BLaER1 treated with 17β-estradiol and CSF1 and Interleukin-3, amounts not matched to agents 10 nM and 100 nM (cell line): ENCODE measurements at regions not wholly inside any gene's neighbourhood (a gene's known extent, or its start where the extent isn't known, plus 50 kb on each side); places are given as distances from the start of the nearest gene placed in this dataset.

ENCODE experiments used
- H3K27ac ChIP-seq, 11 experiments: shearing (Covaris generic); formaldehyde crosslinking; 2 replicates each; pipeline ENCODE4 v1.8.1; 2022
- H3K27me3 ChIP-seq, 11 experiments: shearing (Covaris generic); formaldehyde crosslinking; 2 replicates each; pipeline ENCODE4 v1.8.1; 2022
- H3K36me3 ChIP-seq, 11 experiments: shearing (Covaris generic); formaldehyde crosslinking; 2 replicates each; pipeline ENCODE4 v1.8.1; 2022
- H3K4me1 ChIP-seq, 10 experiments: shearing (Covaris generic); formaldehyde crosslinking; 2 replicates each; pipeline ENCODE4 v1.8.1; 2022
- H3K4me2 ChIP-seq, 11 experiments: shearing (Covaris generic); formaldehyde crosslinking; 2 replicates each; pipeline ENCODE4 v1.8.1; 2022
- H3K4me3 ChIP-seq, 10 experiments: shearing (Covaris generic); formaldehyde crosslinking; 2 replicates each; pipeline ENCODE4 v1.8.1; 2022
- H3K9ac ChIP-seq, 11 experiments: shearing (Covaris generic); formaldehyde crosslinking; 2 replicates each; pipeline ENCODE4 v1.8.1; 2022
- H3K9me3 ChIP-seq, 11 experiments: shearing (Covaris generic); formaldehyde crosslinking; replicated peaks in 1 of 11; 2 replicates each; pipeline ENCODE4 v1.8.1; 2022
- H4K20me1 ChIP-seq, 11 experiments: shearing (Covaris generic); formaldehyde crosslinking; 2 replicates each; pipeline ENCODE4 v1.8.1; 2022
- Cebpa-rat ChIP-seq, 11 experiments: shearing (Covaris generic); IDR thresholded peaks; 2 replicates each; pipeline ENCODE4 v1.8.1; 2022

DNA sequence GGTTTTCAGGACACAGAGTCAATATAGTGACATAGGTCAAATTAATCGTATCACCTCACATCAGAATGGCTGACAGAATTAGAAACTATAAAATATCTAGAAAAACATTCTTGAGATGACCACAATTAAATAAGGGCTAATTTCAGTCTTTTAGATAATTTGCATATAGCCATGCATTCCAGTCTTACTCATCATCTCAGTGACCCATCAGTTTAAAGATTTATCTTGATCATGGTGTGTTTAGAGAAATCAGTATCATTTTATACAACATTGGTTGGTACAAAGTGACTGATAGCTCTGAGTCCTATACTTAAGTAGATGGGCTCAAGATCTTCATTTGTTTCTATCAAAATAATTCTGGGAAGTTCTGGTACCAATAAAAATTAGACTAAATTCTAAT is 262.3 kb upstream of the SNX7 start:
- Histone ChIP-seq H3K27me3 (no peaks in the 10 kb centered on the region), H3K36me3 (no peaks in the 10 kb centered on the region), H3K9ac (no peak overlapping the region), H3K9me3 (no peaks in the 10 kb centered on the region), H3K4me1 (peaks cover 15 to 23% (median 20%) of the 10 kb centered on the region in 10 experiments), H3K4me2 (no peak overlapping the region), H3K27ac (no peak overlapping the region), H3K4me3 (no peak overlapping the region), H4K20me1 (no peaks in the 10 kb centered on the region)
- TF ChIP-seq Cebpa-rat (IDR thresholded peaks at IDR 0.05): no peak

DNA sequence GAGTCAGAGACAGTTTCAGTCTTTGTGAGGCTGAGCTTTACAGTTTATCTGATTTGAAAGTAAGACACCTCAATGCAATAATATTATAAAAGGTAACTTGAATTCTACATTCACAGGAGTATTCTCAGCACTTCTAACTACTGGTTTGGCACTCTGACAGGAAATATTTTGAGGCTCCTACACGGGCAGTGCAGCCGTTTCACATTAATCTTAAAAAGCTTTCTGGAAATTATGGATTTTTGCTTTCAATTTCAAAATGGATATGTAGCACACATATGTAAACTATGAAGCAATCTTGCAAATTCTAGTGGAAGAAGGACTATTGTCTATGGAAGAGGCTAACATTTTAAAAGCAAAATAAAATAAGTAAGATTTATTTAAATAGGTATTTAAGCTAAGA is 262.9 kb upstream of the SNX7 start:
- H3K9me3 ChIP-seq: no peaks in the 10 kb centered on the region
- no peak overlapping the region for H3K9ac ChIP-seq
- no peak for TF ChIP-seq Cebpa-rat (IDR thresholded peaks at IDR 0.05)
- peak overlapping the region in 1 of 11 experiments; percentile 8; a peak in 1 of 22 replicates for H3K4me2 ChIP-seq
- H3K27me3 ChIP-seq: no peaks in the 10 kb centered on the region
- H3K36me3 ChIP-seq: no peaks in the 10 kb centered on the region
- peaks cover 9 to 17% (median 14%) of the 10 kb centered on the region in 10 experiments; a peak in 19 of 20 replicates for H3K4me1 ChIP-seq
- no peaks in the 10 kb centered on the region for H4K20me1 ChIP-seq
- no peak overlapping the region for H3K27ac ChIP-seq
- H3K4me3 ChIP-seq: no peak overlapping the region

DNA sequence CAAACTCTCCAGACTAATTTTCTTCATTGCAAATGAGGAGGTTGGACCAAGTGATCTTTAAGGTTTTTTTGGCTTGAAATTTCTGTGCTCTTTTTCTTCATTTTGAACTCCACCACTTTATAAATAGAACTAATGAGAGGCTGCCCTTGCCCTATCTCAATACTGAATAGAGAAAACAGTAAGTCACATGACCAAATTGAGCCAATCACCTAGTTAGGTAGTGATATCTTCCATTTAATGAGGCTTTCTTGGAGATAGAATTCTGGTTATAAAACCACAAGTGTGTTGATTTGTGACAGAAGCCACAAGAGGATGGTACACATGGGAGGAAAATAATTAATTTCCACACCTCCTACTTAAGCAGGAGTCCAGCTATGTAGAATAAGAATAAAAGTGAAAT is 263.4 kb upstream of the SNX7 start:
- Histone ChIP-seq H3K27ac (no peak overlapping the region), H4K20me1 (no peaks in the 10 kb centered on the region), H3K27me3 (no peaks in the 10 kb centered on the region), H3K36me3 (no peaks in the 10 kb centered on the region), H3K4me2 (no peak overlapping the region), H3K9ac (no peak overlapping the region), H3K4me1 (peaks cover 7 to 12% (median 9%) of the 10 kb centered on the region in 10 experiments; a peak in 19 of 20 replicates), H3K4me3 (no peak overlapping the region), H3K9me3 (no peaks in the 10 kb centered on the region)
- no peak for TF ChIP-seq Cebpa-rat (IDR thresholded peaks at IDR 0.05)

DNA sequence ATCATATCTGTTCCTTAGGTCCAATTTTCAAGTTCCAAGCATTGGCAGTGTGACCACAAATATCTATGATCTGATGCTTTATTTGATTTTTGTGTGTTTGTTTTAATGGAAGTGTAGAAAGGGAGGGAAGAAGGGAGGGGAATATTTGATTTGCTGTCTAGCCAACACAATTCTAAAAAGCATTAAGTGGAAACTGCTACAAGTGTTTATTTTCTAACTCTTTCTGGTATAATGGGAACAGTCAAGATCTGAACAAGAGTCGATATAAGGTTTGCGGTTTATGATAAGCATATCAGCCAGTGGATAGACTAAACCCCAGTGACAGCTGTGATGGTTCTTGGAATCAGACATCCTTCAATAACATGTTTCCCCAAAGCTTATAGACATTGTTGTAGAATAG is 267.8 kb upstream of the SNX7 start:
- H3K4me3 ChIP-seq: no peak overlapping the region
- no peaks in the 10 kb centered on the region for H4K20me1 ChIP-seq
- H3K9me3 ChIP-seq: peaks cover 0 to 10% (median 0%) of the 10 kb centered on the region in 11 experiments; a peak in 1 of 22 replicates
- TF ChIP-seq Cebpa-rat (IDR thresholded peaks at IDR 0.05): no peak
- H3K9ac ChIP-seq: no peak overlapping the region
- no peak overlapping the region for H3K4me2 ChIP-seq
- H3K27ac ChIP-seq: no peak overlapping the region
- no peaks in the 10 kb centered on the region for H3K27me3 ChIP-seq
- peaks cover under 1 to 18% (median 8%) of the 10 kb centered on the region in 10 experiments; a peak in 17 of 20 replicates for H3K4me1 ChIP-seq
- H3K36me3 ChIP-seq: no peaks in the 10 kb centered on the region

DNA sequence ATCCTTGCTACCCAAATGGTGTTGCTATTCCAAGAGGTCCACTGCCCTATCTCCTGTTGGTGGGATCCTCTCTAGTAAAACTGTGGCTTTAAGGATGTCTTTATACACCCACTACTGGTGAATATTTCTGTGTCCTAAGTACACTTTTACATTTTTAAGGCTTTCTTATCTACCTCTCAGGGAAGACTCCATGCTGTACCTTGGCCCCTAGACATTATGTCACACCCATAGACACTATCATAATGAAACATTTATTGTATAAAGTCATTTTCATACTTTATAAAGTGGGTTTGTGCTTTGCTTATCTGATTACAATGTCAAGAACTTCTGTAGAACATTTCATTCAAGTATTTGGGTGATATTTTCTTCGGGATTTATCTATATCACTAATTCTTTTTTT is 270.3 kb upstream of the SNX7 start:
- H3K27ac ChIP-seq: no peak overlapping the region
- no peak for TF ChIP-seq Cebpa-rat (IDR thresholded peaks at IDR 0.05)
- peaks cover 15 to 41% (median 25%) of the 10 kb centered on the region in 10 experiments for H3K4me1 ChIP-seq
- no peak overlapping the region for H3K9ac ChIP-seq
- no peaks in the 10 kb centered on the region for H3K27me3 ChIP-seq
- no peak overlapping the region for H3K4me2 ChIP-seq
- peaks cover 0 to 10% (median 0%) of the 10 kb centered on the region in 11 experiments; a peak in 1 of 22 replicates for H3K9me3 ChIP-seq
- H3K4me3 ChIP-seq: no peak overlapping the region
- H4K20me1 ChIP-seq: no peaks in the 10 kb centered on the region
- no peaks in the 10 kb centered on the region for H3K36me3 ChIP-seq

DNA sequence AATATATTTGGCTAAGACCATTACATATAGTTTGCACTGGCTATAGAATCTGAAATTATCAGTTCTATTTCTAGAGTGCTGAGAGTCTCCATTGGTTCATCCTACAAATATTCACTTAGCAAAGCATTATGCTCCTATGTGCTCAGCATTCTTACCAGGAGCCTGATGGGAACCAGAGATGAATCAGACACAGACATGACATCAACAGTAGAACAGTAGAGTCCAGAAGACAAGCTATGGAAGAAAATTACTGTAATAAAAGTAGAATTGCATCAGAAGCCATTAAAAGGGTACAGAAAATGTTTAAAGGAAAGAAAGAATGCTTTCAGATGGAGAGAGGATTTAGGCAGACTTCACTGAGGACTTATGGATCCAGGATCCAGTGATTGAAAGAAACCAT is 271.7 kb upstream of the SNX7 start:
- no peaks in the 10 kb centered on the region for H3K36me3 ChIP-seq
- no peaks in the 10 kb centered on the region for H3K27me3 ChIP-seq
- H3K4me1 ChIP-seq: peaks cover 15 to 54% (median 25%) of the 10 kb centered on the region in 10 experiments
- no peaks in the 10 kb centered on the region for H4K20me1 ChIP-seq
- peaks cover 0 to 10% (median 0%) of the 10 kb centered on the region in 11 experiments; a peak in 1 of 22 replicates for H3K9me3 ChIP-seq
- peak overlapping the region in 5 of 11 experiments; percentile 9 to 67 (median 28); a peak in 5 of 22 replicates for H3K27ac ChIP-seq
- no peak for TF ChIP-seq Cebpa-rat (IDR thresholded peaks at IDR 0.05)
- H3K4me2 ChIP-seq: peak overlapping the region in 4 of 11 experiments; percentile 67 to 81 (median 74); a peak in 7 of 22 replicates
- no peak overlapping the region for H3K4me3 ChIP-seq
- H3K9ac ChIP-seq: no peak overlapping the region

DNA sequence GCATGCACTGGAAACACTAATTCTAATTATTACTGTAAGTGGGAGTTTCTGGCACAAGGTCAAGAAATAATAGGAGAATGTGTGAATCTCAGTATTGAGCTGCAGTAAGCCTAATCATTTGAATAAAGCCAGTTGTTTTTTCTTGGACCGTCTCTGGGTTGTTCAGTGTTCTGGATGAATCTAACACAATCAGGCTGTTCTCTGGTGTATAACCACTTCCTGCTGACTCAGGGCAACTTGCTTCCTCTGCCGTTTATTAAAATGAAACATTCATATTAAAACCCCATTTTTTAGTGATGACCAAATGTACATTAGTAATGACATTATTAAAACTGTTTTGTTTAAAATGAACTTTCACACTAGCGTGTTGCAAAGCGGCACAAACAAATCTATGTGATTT is 273.1 kb upstream of the SNX7 start:
- Histone ChIP-seq H3K4me3 (no peak overlapping the region), H4K20me1 (no peaks in the 10 kb centered on the region), H3K27ac (peak overlapping the region in 10 of 11 experiments; percentile 19 to 75 (median 59); a peak in 19 of 22 replicates), H3K9me3 (peaks cover 0 to 10% (median 0%) of the 10 kb centered on the region in 11 experiments; a peak in 1 of 22 replicates), H3K4me2 (peak overlapping the region; percentile 35 to 81 (median 67)), H3K27me3 (no peaks in the 10 kb centered on the region), H3K36me3 (no peaks in the 10 kb centered on the region), H3K9ac (peak overlapping the region in 5 of 11 experiments; percentile 16 to 35 (median 27); a peak in 7 of 22 replicates), H3K4me1 (peaks cover 15 to 56% (median 25%) of the 10 kb centered on the region in 10 experiments)
- no peak for TF ChIP-seq Cebpa-rat (IDR thresholded peaks at IDR 0.05)

DNA sequence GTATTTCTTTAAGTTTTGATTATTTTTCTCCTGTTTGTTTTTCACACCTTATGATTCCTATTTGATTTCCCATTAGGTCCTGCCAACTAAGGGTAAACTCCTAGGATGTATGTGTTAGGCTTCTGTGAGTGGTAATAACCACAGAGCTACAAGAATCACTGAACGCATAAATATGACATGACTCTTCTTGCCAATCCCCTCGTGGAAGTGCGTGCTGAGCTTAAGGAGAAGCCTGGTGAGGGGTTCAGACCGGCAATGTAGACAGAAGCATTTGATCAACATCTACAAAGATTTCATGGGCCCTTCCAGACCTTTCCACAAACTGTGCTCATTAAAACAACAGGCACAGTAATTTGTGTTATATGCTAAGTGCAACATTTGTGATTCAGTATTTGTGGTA is 273.8 kb upstream of the SNX7 start:
- Histone ChIP-seq H3K4me1 (peaks cover 15 to 62% (median 25%) of the 10 kb centered on the region in 10 experiments), H3K9ac (peak overlapping the region in 5 of 11 experiments; percentile 16 to 35 (median 27); a peak in 3 of 22 replicates), H4K20me1 (no peaks in the 10 kb centered on the region), H3K4me3 (no peak overlapping the region), H3K9me3 (peaks cover 0 to 10% (median 0%) of the 10 kb centered on the region in 11 experiments; a peak in 1 of 22 replicates), H3K27ac (peak overlapping the region in 10 of 11 experiments; percentile 19 to 75 (median 59); a peak in 18 of 22 replicates), H3K4me2 (peak overlapping the region; percentile 35 to 81 (median 67); a peak in 21 of 22 replicates), H3K27me3 (no peaks in the 10 kb centered on the region), H3K36me3 (no peaks in the 10 kb centered on the region)
- TF ChIP-seq Cebpa-rat (IDR thresholded peaks at IDR 0.05): no peak

DNA sequence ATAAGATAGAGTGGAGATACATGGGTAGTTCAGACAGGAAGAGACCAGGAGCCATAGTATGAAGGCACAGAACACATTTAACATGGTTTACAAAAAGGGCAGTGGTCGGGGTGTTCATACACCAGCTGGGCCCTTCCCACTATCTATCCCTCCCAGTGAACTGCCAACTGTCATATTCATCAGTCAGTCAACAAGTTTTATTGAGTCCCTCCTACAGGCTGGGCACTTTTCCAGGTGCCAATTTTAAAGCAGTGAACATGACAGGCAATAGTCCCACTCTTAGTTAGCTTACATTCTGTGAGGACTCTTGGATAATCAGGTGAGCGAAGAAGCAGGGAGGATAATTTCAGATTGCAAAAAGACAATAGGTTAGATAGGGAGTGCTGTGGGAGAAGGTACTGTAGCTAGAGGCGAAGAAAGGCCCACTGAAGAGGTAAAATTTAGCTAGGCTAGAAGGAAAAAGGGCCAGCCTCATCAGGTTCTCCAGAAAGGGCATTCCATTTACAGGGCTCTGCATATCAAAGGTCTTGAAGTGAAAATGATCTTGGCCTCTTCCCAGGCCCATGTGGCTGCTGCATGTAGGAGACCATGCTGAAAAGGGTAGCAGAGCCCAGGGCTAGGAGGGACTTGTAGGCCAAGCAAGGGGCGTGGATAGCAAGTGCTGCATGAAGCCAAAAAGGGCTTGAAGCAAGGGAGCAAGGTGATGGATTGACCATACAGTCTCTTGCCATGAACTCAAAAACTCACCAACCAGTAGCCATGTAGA is 274.7 kb upstream of the SNX7 start:
- Histone ChIP-seq H3K4me3 (no peak overlapping the region), H3K9me3 (peaks cover 0 to 10% (median 0%) of the 10 kb centered on the region in 11 experiments; a peak in 1 of 22 replicates), H3K4me1 (peaks cover 15 to 70% (median 25%) of the 10 kb centered on the region in 10 experiments), H3K36me3 (no peaks in the 10 kb centered on the region), H3K27me3 (no peaks in the 10 kb centered on the region), H3K9ac (no peak overlapping the region), H4K20me1 (no peaks in the 10 kb centered on the region), H3K4me2 (peak overlapping the region in 7 of 11 experiments; percentile 7 to 81 (median 73); a peak in 12 of 22 replicates), H3K27ac (peak overlapping the region in 5 of 11 experiments; percentile 54 to 71 (median 67); a peak in 8 of 22 replicates)
- TF ChIP-seq Cebpa-rat (IDR thresholded peaks at IDR 0.05): no peak
